Stimulated activated naive CD8-positive, alpha-beta T cell treated with anti-CD3 and anti-CD28 coated beads, Interleukin-15, Interleukin-2, amounts not matched to agents 100 U/mL and 50 U/mL, for 24 hours (primary cell): ENCODE measurements at regions not wholly inside any gene's neighbourhood (a gene's known extent, or its start where the extent isn't known, plus 50 kb on each side); places are given as distances from the start of the nearest gene placed in this dataset.
"Not testable (repeated sequence)": the region's sequence is repeated elsewhere in the genome, so short reads cannot be mapped to it uniquely, and the experiment has no call there.

Experiments
- ATAC-seq: fragments of 150-1000 bp; cut with Tn5 transposase; one replicate; pipeline ENCODE4 v1.10.0; 2021
- DNase-seq: peaks from one replicate; pipeline ENCODE4 v3.0.0; 2021

DNA sequence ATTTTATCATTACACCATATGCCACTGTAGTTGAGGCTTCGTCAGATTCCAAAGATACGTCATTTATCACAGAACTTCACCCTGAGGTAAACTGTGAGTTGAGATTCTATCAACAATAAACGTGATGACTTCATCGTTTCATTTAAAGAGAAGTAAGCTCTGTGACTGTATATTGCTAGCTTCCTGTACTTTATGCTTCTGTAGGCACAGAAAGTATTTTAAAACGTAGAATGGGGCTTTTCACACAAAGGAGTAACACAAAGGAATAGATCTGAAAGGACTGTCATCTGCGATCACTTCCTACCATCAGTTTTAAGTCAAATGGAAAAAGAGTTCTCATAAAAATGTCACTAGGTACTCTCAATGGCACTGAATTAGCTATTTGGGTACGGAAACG, 234.4 kb upstream of the MCHR2 start:
- no peak for DNase-seq
- ATAC-seq, result no peak

DNA sequence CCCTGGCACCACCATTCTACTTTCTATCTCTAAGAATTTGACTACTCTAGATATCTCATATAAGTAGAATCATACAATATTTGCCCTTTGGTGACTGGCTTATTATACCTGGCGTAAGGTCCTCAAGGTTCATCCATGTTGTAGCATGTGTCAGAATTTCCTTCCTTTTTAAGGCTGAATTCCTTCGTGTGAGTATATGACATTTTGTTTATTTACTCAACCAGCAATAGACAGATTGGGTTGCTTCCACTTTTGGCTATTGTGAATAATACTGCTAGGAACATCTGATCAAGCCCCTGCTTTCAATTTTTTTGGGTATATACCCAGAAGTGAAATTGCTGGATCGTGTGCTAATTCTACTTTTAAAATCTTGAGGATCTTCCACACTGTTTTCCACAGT, 232.8 kb upstream of the MCHR2 start:
- DNase-seq (no peak), ATAC-seq (no peak)

DNA sequence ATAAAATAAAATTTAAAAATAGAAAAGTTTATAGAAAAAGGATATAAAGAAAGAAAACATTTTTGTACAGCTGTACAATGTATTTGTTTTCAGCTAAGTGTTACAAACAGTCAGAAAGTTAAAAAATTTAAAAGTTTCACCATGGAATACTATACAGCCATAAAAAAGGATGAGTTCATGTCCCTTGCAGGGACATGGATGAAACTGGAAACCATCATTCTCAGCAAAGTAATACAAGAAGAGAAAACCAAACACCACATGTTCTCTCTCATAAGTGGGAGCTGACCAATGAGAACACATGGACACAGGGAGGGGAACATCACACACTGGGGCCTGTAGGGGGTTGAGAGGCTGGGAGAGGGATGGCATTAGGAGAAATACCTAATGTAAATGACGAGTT, 229.9 kb upstream of the MCHR2 start:
- DNase-seq, result not testable (repeated sequence)

DNA sequence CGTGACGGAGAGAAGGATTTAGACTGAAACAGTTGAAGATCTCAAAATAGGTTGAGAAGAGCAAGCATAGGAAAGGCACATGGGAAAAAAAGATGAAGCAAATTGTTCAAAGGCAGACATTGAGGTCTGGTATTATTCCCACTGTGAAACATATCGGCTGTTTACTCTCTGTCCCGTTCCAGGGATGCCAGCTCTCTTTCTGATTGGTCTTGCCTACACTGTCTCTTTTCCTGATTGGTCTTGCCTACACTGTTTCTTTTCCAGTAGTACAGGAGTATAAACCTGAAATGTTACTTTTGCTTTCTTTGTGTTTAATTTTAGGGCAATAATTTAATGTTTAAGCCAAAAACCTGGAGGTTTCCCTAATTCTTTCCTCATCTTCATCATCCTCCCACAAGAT, 226.5 kb upstream of the MCHR2 start:
- ATAC-seq, result no peak
- no peak for DNase-seq

More for the DNA sequence above, 229.9 kb upstream of the MCHR2 start:
- ATAC-seq, result not testable (repeated sequence)

DNA sequence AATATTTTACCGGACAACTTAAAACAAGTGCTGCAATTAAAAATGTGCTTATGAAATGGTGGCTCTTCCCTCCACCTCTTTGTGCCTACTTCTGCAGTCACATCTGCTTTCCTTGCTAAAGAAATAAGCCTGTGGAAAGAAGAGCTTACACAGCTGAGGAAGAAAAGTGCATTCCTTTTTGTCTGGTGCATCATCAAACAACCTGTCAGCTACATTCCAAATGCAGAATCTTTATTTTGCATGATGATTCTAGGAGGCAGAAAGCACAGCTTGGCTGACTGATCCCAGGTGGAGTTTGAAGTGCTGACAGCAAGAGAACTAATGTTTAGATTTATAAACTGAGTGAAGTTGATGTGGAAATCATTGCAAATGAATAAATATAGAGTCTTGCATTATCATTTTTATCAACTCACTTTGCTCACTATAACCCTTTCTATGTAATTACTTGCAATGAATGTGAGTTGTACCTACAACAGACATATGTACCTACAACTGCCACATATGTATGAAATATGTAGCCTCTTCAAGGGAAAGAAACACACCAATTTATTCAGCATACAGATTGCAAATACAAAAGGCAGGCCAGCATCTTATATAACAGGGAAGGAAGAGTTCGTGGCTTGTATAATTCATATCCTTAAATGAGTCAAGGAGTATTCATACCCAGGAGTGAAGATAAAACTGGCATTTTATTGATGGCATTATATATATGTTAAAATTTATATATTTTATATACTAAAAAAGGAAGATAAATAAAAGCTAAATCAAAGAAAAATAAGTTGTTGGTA, 223.4 kb upstream of the MCHR2 start:
- no peak for ATAC-seq
- DNase-seq, result no peak

DNA sequence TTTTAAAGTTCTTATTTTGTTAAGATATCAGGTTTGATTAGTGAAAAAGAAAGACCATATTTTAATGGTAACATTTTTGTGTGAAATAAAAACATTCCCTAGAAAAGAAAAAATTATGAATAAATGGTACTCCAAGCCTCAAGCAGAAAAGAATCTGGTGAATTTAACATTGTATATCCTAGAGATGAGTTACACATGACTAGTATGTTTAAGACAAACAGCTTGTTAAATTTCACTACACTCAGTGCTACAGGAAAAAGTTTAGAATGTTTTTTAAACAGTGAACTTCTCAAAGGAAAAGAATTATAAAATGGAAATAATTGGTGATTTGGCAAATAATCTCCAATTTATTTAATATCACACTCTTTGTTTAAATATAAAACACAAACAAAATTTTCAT, 222.7 kb upstream of the MCHR2 start:
- ATAC-seq (no peak), DNase-seq (no peak)

DNA sequence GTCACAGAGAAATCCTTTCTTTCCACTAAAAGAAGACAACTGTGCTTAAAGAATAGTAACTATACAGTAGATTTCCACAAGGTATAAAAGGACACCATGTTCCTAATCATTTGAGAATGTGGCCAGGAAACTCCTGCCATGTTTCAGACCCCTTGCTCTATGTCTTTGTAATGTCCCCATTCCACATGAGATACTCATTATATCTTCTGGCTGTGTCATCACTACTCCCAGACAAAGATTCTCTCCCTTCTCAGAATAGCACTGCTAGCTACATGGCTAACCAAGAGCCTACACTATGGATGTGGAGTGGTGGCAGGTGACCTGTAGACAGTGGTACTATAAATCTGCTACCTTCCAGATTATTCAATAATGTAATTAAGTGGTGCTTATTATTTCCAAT, 218.1 kb upstream of the MCHR2 start:
- DNase-seq (no peak), ATAC-seq (no peak)

DNA sequence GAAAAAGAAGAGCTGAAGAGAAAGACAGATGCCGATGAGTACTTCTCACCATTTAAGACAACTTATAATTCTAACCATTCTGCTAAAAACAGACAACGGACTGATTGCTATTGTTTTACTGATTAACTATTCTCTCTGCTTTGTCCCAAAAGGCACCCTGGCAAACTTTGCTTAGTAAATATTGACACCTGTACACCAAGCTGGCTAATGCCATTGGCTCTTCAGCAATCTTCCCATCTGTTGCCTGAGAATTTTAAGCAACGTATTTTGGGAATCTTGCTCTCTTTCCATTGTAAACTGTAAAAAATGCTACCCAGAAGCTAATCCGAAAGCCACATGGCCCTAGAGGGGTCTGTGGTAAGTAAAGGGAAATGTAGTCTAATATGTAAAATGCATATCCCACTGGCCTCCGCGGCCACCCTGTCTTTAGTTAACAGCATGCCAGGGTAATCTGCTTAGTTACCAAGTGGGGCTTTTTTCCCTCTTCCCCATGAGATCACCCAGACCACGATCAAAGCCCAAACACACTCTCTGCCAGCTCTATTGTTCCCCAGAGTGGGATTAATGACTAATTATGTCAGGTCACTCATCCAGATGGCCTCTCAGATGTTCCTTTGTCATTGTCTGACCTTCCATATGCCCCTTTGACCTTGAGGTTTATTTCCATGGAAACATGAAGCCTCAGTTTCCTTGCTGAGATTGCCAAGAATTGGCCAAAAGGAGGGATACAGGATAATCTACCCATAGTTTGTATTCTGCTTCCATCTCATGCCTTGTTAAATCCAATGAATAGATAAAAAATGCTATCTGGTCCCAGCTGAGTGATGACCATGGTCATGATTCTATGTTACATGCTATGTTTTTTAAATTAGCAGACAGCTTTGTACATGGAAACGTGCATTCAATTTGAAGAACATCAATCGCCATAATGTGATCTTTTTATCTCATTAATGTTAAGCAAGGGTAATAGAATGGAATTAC, 216.4 kb upstream of the MCHR2 start:
- ATAC-seq, result no peak
- DNase-seq, result no peak

DNA sequence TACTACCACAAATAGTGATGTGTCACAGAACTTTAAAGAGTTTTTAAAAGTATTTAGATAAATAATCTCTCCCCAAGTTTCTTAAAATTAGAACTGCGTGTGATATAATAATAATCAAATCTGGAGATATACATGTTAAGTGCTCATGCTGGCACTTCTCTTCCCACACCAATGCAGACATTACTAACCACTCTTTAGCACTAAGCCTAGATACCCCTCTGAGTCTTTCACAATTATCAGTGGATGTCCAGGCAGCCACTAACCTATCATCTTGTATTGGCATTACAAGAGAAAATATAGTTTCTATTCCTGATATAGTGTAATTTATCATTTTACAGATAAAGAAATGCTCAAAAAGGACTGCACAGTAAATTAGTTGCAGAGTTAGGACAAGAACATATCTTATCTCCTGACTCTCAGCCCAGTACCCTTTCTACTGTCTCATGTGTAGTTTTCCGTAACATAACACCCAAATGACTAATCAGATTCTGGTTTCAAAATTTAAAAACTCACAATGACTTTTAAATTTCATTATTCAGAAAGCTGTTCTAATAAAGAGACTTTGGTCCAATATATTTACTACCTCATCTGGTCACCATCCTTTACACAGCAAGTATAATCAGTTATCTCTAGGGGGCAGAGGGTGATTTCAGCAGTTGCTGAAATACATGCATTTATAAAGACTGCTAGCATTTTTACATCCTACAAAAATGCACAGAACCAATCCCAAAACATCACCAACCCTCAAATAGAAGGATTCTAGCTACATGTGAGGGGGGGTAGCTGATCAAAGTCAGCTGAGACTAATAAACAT, 215.5 kb upstream of the MCHR2 start:
- DNase-seq (no peak), ATAC-seq (no peak)

DNA sequence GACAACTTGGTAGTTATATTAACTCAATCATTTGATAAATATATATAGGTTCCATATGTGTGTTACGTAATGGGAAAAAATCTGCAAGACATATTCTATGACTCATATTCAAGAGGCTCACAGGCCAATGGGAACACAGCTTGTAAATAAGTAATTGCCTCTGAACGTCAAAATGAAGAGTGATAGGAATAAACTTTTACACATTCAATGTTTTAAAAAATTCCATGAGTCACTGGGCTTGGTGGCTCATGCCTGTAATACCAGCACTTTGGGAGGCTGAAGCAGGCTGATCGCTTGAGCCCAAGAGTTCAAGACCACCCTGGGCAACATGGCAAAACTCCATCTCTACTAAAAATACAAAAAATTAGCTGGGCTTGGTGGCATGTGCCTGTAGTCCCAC, 209.4 kb upstream of the MCHR2 start:
- ATAC-seq (no peak), DNase-seq (no peak)

DNA sequence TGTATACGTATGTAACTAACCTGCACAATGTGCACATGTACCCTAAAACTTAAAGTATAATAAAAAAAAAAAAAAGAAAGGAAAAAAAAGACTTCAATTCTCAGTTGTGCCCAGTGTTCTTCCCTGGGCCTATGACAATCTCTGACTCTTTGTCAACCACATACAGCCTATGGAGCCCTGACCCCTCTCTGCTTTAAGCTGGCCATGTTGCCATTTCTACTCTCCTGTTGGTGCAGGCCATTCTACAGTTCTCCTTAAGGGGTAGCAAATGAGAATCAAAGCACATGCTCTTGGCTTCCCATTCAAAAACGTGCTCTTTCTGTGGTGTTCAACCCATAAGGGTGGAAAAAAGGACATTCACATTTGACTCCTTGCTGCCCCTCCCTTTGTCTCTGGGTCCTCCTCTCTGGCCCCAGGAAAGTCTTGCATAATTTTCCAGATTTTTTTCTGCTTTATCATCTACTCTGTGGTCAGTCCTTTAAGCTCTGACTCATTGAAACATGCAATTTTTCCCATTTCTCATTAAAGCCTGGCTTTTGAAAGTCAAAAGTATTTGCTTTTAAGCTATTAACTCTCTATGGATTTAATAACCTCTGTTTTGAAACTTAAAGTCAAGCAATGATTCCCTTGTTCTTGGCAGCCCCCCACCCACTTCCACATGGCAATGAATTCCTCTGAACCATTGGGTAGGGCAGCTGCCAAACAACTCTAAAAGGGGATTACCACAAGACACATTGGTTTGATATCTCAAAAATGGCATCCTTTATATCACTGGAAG, 208.6 kb upstream of the MCHR2 start:
- no peak for ATAC-seq
- no peak for DNase-seq

DNA sequence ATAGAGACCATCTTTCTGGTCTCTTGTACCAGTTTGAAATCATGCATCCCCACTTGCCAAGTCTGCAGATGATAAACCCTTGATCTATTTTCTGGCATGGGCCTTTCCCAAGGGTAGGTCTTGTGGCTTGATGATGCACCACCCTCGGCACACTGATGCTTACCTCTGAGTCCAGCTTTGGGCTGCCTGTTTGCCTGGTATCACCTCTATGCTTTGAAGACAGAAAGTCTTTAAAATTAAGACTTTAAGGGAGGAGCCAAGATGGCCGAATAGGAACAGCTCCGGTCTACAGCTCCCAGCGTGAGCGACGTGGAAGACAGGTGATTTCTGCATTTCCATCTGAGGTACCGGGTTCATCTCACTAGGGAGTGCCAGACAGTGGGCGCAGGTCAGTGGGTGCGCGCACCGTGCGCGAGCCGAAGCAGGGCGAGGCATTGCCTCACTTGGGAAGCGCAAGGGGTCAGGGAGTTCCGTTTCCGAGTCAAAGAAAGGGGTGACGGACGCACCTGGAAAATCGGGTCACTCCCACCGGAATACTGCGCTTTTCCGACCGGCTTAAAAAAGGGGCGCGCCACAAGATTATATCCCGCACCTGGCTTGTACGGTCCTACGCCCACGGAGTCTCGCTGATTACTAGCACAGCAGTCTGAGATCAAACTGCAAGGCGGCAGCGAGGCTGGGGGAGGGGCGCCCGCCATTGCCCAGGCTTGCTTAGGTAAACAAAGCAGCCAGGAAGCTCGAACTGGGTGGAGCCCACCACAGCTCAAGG, 202.4 kb upstream of the MCHR2 start:
- not testable (repeated sequence) for ATAC-seq

DNA sequence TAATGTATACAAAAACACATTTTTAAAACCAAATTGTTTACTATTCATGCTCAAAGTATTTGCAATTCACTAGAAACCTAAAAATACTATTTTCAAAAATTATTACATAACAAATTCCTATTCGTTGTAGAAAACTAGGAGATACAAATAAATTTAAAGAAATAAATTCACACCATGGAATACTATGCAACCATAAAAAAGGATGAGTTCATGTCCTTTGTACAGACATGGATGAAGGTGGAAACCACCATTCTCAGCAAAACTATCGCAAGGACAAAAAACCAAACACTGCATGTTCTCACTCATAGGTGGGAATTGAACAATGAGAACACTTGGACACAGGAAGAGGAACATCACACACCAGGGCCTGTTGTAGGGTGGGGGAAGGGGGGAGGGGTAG, 201.2 kb upstream of the MCHR2 start:
- not testable (repeated sequence) for DNase-seq, ATAC-seq

More for the DNA sequence above, 202.4 kb upstream of the MCHR2 start:
- not testable (repeated sequence) for DNase-seq

DNA sequence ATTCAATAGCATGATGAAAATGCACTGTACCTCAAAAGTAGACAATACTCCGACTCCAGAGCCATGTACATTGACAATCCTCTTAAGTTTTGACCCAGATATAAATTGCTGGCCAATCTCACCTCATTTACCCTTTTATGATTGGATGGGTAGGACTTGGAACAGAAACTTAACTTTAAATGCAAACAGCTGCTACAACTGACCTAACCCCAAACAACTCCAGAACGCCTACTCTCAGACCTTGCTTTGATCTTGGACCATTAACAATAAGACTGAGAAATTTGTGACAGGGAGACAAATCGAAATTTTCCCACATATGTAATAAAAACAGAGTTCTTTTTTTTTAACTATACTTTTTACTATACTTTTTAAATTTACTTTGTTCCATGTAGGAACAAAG, 200.5 kb upstream of the MCHR2 start:
- ATAC-seq (no peak), DNase-seq (no peak)

DNA sequence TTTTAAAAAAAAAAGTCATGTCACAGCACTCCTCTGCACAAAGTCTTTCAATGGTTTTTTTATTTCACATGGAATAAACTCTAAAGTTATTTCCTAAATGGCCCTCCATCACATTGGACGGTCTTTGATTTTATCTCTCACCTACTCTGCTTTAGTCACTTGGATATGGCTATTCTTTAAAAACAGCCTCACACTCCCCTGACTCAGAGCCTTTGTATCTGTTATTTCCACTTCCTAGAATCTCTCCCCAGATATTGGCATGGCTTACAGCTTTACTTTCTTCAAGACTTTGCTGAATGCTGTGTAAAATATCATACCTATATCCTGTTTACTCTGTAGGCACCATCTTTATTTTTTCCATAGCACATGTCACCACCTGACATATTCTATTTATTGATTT, 194.7 kb upstream of the MCHR2 start:
- DNase-seq (no peak), ATAC-seq (no peak)

DNA sequence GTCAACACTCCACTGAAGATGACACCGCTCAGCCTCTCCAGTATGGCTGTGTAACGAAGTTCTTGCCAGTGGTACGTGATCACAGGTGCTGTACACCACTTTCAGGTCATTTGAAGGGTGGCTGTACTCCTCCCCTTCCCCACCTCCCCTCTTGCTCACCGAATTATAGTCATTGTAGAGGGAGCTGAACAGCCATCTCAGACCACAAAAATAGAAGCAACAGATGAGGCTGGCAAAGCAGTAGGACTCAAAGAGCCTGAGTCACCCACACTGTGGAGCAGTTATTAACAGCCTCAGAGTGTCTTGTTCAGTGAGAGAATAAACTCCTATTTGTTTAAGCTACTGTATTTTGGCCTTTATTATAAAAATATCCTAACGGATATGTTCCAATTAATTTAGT, 192.5 kb upstream of the MCHR2 start:
- ATAC-seq (no peak), DNase-seq (no peak)

DNA sequence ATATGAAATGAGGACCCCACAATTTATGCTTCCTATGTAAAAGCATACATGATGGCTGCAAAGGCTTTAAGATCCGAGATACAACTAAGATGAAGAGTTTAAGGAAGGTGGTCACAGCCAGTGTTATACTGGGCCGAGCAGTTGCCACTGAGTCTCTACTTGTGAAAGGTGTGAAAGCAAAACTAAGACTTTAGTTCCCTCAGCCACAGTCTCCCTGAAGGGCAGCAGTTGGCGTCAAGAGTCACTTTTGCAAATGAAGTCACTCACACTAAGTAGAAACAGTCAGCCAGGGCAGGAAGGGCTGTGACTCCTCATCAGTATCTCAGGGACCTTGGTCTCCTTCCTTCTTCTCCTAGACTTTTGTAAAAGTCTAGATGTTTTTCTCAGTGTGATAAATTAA, 191.6 kb upstream of the MCHR2 start:
- peak; percentile 28 for ATAC-seq
- DNase-seq, result no peak

DNA sequence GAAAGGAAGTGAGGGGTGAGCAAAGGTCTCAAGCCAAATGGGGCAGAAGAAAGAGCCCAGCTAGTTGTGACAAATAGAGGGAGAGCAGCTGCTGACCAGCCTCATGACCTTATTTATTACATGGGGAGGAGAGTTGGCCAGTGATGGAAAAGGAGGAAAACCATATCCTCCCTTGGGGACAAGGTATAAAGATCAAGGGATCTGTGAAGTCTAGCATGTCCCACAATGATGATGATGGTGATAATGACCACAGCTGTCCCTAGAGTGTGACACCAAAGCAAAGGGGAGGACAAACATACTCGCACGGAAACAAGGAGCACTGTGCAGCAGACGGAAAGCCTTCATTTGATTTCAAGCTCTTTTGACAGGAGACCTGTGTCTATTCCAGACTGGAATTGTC, 190.4 kb upstream of the MCHR2 start:
- DNase-seq, result no peak
- no peak for ATAC-seq

DNA sequence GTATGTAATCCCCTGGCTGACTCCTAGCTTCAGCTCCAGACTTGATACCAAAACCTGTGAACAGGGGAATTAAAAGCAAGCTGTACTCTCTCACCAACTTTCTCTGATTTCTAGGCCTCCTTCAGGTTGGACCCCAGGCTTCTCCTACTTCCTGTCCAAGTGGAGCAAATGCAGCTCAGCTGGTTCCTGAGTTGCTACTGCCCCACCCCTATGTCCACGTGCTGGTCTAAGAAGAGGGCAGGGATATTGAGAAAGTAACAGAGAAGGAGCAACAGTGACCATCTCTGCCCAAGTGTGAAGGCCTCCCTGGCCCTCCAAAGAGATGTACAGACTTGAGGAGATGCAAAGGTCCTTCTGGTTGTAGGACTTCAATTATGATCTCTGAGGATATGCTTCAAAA, 188.3 kb upstream of the MCHR2 start:
- ATAC-seq (no peak), DNase-seq (no peak)

DNA sequence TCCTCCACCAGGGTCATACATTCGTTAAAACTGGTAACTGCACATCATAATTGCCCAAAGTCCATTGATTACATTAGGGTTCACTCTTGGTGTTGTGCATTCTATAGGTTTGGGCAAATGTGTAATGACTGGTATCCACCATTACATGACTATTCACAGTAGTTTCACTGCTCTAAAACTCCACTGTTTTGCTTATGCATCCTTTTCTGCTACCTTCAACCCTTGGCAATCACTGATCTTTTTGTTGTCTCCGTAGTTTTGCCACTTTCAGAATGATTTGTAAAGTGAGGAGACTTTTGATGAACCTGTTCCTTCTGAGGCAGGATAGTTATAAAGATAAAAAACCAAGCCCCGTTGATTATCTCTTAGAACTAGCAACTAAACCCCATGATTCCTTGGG, 187.3 kb upstream of the MCHR2 start:
- ATAC-seq (no peak), DNase-seq (no peak)

DNA sequence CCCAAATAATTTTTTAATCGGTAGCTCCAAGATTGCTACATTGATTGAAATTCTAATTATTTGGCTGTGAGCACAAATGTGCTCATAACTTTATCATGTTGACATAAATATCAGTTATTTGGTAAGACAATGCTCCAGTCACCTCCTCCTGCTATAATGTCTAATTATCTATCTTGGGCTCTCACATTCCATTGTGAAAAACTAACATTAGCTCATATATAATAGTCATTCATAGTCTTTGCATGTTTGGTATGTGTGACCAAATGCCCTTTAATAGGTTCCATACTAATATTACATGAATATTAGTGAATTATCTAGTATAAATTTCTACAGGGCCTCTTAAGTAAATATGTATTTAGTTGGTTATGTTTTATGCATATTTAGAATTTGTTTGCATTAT, 185.6 kb upstream of the MCHR2 start:
- ATAC-seq (no peak), DNase-seq (no peak)
